ENCODE measurements at regions not wholly inside any gene's neighbourhood (a gene's known extent, or its start where the extent isn't known, plus 50 kb on each side); places are given as distances from the start of the nearest gene placed in this dataset.

- DNase-seq (ENCODE audit: extremely low spot score, unreplicated experiment), result no peak
- H3K9me3 Mint-ChIP-seq, result no peaks in the 10 kb centered on the region
- H3K36me3 Mint-ChIP-seq, result no peaks in the 10 kb centered on the region
- TF ChIP-seq CTCF (conservative IDR thresholded peaks at IDR 0.05), result no peak
- no peak overlapping the region for H3K27ac Mint-ChIP-seq
- peaks cover 9% of the 10 kb centered on the region for H3K4me1 Mint-ChIP-seq (ENCODE audit: unreplicated experiment)
- no peak overlapping the region for H3K4me3 Mint-ChIP-seq
- H3K27me3 Mint-ChIP-seq, result no peaks in the 10 kb centered on the region
Measured at GRCh38 chr13:109329175-109329574, 457.2 kb downstream of the IRS2 start.

GRCh38 chr13:109326601-109327000 lies 459.8 kb downstream of the IRS2 start:
- Mint-ChIP-seq H3K4me1 (ENCODE audit: unreplicated experiment) (peaks cover 2% of the 10 kb centered on the region), H3K36me3 (no peaks in the 10 kb centered on the region), H3K4me3 (no peak overlapping the region), H3K9me3 (no peaks in the 10 kb centered on the region), H3K27ac (no peak overlapping the region), H3K27me3 (no peaks in the 10 kb centered on the region)
- no peak for TF ChIP-seq CTCF (conservative IDR thresholded peaks at IDR 0.05)
- DNase-seq (ENCODE audit: extremely low spot score, unreplicated experiment), result no peak

- no peak for DNase-seq (ENCODE audit: extremely low spot score, unreplicated experiment)
- H3K36me3 Mint-ChIP-seq, result no peaks in the 10 kb centered on the region
- H3K9me3 Mint-ChIP-seq, result no peaks in the 10 kb centered on the region
- H3K4me3 Mint-ChIP-seq, result no peak overlapping the region
- no peak overlapping the region for H3K27ac Mint-ChIP-seq
- no peaks in the 10 kb centered on the region for H3K4me1 Mint-ChIP-seq (ENCODE audit: unreplicated experiment)
- H3K27me3 Mint-ChIP-seq, result no peaks in the 10 kb centered on the region
- no peak for TF ChIP-seq CTCF (conservative IDR thresholded peaks at IDR 0.05)
Measured at GRCh38 chr13:109323338-109323737, 463.0 kb downstream of the IRS2 start.

- Mint-ChIP-seq H3K9me3 (peaks cover 6% of the 10 kb centered on the region), H3K4me3 (no peak overlapping the region), H3K36me3 (no peaks in the 10 kb centered on the region), H3K27me3 (peaks cover 7% of the 10 kb centered on the region), H3K4me1 (ENCODE audit: unreplicated experiment) (no peaks in the 10 kb centered on the region), H3K27ac (no peak overlapping the region)
- no peak for DNase-seq (ENCODE audit: extremely low spot score, unreplicated experiment)
- no peak for TF ChIP-seq CTCF (conservative IDR thresholded peaks at IDR 0.05)
Measured at GRCh38 chr13:109318945-109319590, 467.3 kb downstream of the IRS2 start.

GRCh38 chr13:109315481-109315880 lies 470.9 kb downstream of the IRS2 start:
- no peak for TF ChIP-seq CTCF (conservative IDR thresholded peaks at IDR 0.05)
- H3K27me3 Mint-ChIP-seq, result peaks cover 7% of the 10 kb centered on the region

GRCh38 chr13:109314101-109314500 lies 472.3 kb downstream of the IRS2 start:
- DNase-seq (ENCODE audit: extremely low spot score, unreplicated experiment), result no peak
- H3K9me3 Mint-ChIP-seq, result peaks cover 7% of the 10 kb centered on the region
- no peaks in the 10 kb centered on the region for H3K4me1 Mint-ChIP-seq (ENCODE audit: unreplicated experiment)
- no peak overlapping the region for H3K27ac Mint-ChIP-seq
- H3K4me3 Mint-ChIP-seq, result no peak overlapping the region
- H3K27me3 Mint-ChIP-seq, result peaks cover 7% of the 10 kb centered on the region
- no peaks in the 10 kb centered on the region for H3K36me3 Mint-ChIP-seq
- no peak for TF ChIP-seq CTCF (conservative IDR thresholded peaks at IDR 0.05)

More at GRCh38 chr13:109315481-109315880, 470.9 kb downstream of the IRS2 start:
- Mint-ChIP-seq H3K4me1 (ENCODE audit: unreplicated experiment) (no peaks in the 10 kb centered on the region), H3K27ac (no peak overlapping the region), H3K36me3 (no peaks in the 10 kb centered on the region), H3K9me3 (peaks cover 7% of the 10 kb centered on the region), H3K4me3 (no peak overlapping the region)
- DNase-seq (ENCODE audit: extremely low spot score, unreplicated experiment), result no peak

Data from type B pancreatic cell (in vitro differentiated cells).